ENCODE measurements at regions not wholly inside any gene's neighbourhood (a gene's known extent, or its start where the extent isn't known, plus 50 kb on each side); places are given as distances from the start of the nearest gene placed in this dataset.

GRCh38 chr6:11423667-11424066, 113.9 kb upstream of the TMEM170B start:
- H3K27ac ChIP-seq (ENCODE audit: low read depth in 2 of 2, low read length in 2 of 2): peak overlapping the region; percentile 68 to 75
- H3K9me3 ChIP-seq (ENCODE audit: control insufficient read depth in 2 of 3, insufficient read depth in 1 of 3, low read length in 3 of 3): no peaks in the 10 kb centered on the region
- no peaks in the 10 kb centered on the region for H3K27me3 ChIP-seq (ENCODE audit: control insufficient read depth, insufficient read depth, low read length)
- no peak for DNase-seq
- H3K4me3 ChIP-seq (ENCODE audit: low read length in 3 of 3): no peak overlapping the region
- no peak for FAIRE-seq
- H3K4me1 ChIP-seq (ENCODE audit: control insufficient read depth in 2 of 3, insufficient read depth in 2 of 3, low read depth in 1 of 3, low read length in 3 of 3): peaks cover 10 to 35% (median 32%) of the 10 kb centered on the region in 3 donors
- TF ChIP-seq CTCF (IDR thresholded peaks at IDR 0.05; ENCODE audit: borderline replicate concordance, extremely low read depth, insufficient read depth): no peak
- intact Hi-C loops (cut with DNase I): no loop called here
- no peak overlapping the region for H3K9ac ChIP-seq (ENCODE audit: low read length in 3 of 3)
- H3K36me3 ChIP-seq (ENCODE audit: control insufficient read depth in 2 of 3, insufficient read depth in 3 of 3, low read length in 3 of 3): no peaks in the 10 kb centered on the region

- peak overlapping the region; percentile 68 to 75 for H3K27ac ChIP-seq (ENCODE audit: low read depth in 2 of 2, low read length in 2 of 2)
Measured at GRCh38 chr6:11423072-11423471, 114.5 kb upstream of the TMEM170B start.

GRCh38 chr6:11419763-11420453, 117.6 kb upstream of the TMEM170B start:
- Histone ChIP-seq H3K27ac (ENCODE audit: low read depth in 2 of 2, low read length in 2 of 2) (no peak overlapping the region), H3K9me3 (ENCODE audit: control insufficient read depth in 2 of 3, insufficient read depth in 1 of 3, low read length in 3 of 3) (no peaks in the 10 kb centered on the region), H3K27me3 (ENCODE audit: control insufficient read depth, insufficient read depth, low read length) (no peaks in the 10 kb centered on the region), H3K36me3 (ENCODE audit: control insufficient read depth in 2 of 3, insufficient read depth in 3 of 3, low read length in 3 of 3) (no peaks in the 10 kb centered on the region), H3K4me3 (ENCODE audit: low read length in 3 of 3) (no peak overlapping the region), H3K9ac (ENCODE audit: low read length in 3 of 3) (no peak overlapping the region), H3K4me1 (ENCODE audit: control insufficient read depth in 2 of 3, insufficient read depth in 2 of 3, low read depth in 1 of 3, low read length in 3 of 3) (peaks cover 0 to 16% (median 13%) of the 10 kb centered on the region in 3 donors)
- DNase-seq (no peak), FAIRE-seq (no peak)
- no peak for TF ChIP-seq CTCF (IDR thresholded peaks at IDR 0.05; ENCODE audit: borderline replicate concordance, extremely low read depth, insufficient read depth)
- intact Hi-C loops (cut with DNase I): no loop called here

More at GRCh38 chr6:11423072-11423471, 114.5 kb upstream of the TMEM170B start:
- H3K27me3 ChIP-seq (ENCODE audit: control insufficient read depth, insufficient read depth, low read length): no peaks in the 10 kb centered on the region
- H3K9me3 ChIP-seq (ENCODE audit: control insufficient read depth in 2 of 3, insufficient read depth in 1 of 3, low read length in 3 of 3): no peaks in the 10 kb centered on the region
- DNase-seq: no peak
- no peak for FAIRE-seq
- intact Hi-C loops (cut with DNase I): no loop called here
- no peak for TF ChIP-seq CTCF (IDR thresholded peaks at IDR 0.05; ENCODE audit: borderline replicate concordance, extremely low read depth, insufficient read depth)
- peaks cover 4 to 29% (median 29%) of the 10 kb centered on the region in 3 donors for H3K4me1 ChIP-seq (ENCODE audit: control insufficient read depth in 2 of 3, insufficient read depth in 2 of 3, low read depth in 1 of 3, low read length in 3 of 3)
- no peak overlapping the region for H3K9ac ChIP-seq (ENCODE audit: low read length in 3 of 3)
- H3K4me3 ChIP-seq (ENCODE audit: low read length in 3 of 3): no peak overlapping the region
- H3K36me3 ChIP-seq (ENCODE audit: control insufficient read depth in 2 of 3, insufficient read depth in 3 of 3, low read length in 3 of 3): no peaks in the 10 kb centered on the region

All from kidney (tissue), 13 donors.